Smooth muscle cell (in vitro differentiated cells): ENCODE measurements at regions not wholly inside any gene's neighbourhood (a gene's known extent, or its start where the extent isn't known, plus 50 kb on each side); places are given as distances from the start of the nearest gene placed in this dataset.

Experiments
- DNase-seq: peaks from one replicate; lab custom pipeline; 2025; ENCODE audit not compliant: unreplicated experiment; lab: John Stamatoyannopoulos, UW
- H2AFZ ChIP-seq: fragments of 200-600 bp; sonication (generic); 2 replicates; pipeline ENCODE4 v1.6.0; 2016; ENCODE audit warnings: antibody characterized with exemption, low read depth, mild to moderate bottlenecking
- H3F3A ChIP-seq: fragments of 200-600 bp; sonication (generic); 2 replicates; pipeline ENCODE4 v1.6.0; 2017; ENCODE audit warnings: antibody characterized with exemption, low read depth
- H3K27ac ChIP-seq: fragments of 200-600 bp; sonication (generic); 2 replicates; pipeline ENCODE4 v1.5.1; 2016; ENCODE audit warnings: low read depth, mild to moderate bottlenecking
- H3K27me3 ChIP-seq: fragments of 200-600 bp; sonication (generic); 2 replicates; pipeline ENCODE4 v1.6.1; 2016; ENCODE audit warnings: low read depth, mild to moderate bottlenecking
- H3K36me3 ChIP-seq: fragments of 200-600 bp; sonication (generic); 2 replicates; pipeline ENCODE4 v1.5.1; 2016; ENCODE audit warnings: low read depth
- H3K4me1 ChIP-seq: fragments of 200-600 bp; sonication (generic); 2 replicates; pipeline ENCODE4 v1.5.1; 2016; ENCODE audit warnings: low read depth
- H3K4me2 ChIP-seq: fragments of 200-600 bp; sonication (generic); 2 replicates; pipeline ENCODE4 v1.6.0; 2016; ENCODE audit warnings: mild to moderate bottlenecking
- H3K4me3 ChIP-seq: fragments of 200-600 bp; sonication (generic); 2 replicates; pipeline ENCODE4 v1.5.1; 2016; ENCODE audit warnings: mild to moderate bottlenecking
- H3K79me2 ChIP-seq: fragments of 200-600 bp; sonication (generic); 2 replicates; pipeline ENCODE4 v1.6.0; 2016; ENCODE audit warnings: low read depth, mild to moderate bottlenecking
- H3K9ac ChIP-seq: fragments of 200-600 bp; sonication (generic); 2 replicates; pipeline ENCODE4 v1.6.0; 2016; ENCODE audit warnings: low read depth
- H3K9me3 ChIP-seq: fragments of 200-600 bp; sonication (generic); replicated peaks from 2 replicates; pipeline ENCODE4 v1.5.1; 2016; ENCODE audit warnings: low read depth
- H4K20me1 ChIP-seq: fragments of 200-600 bp; sonication (generic); 2 replicates; pipeline ENCODE4 v1.6.0; 2016; ENCODE audit warnings: low read depth
- WGBS: methylation state at CpG from one replicate; pipeline ENCODE4 v1.1.7; 2016; ENCODE audit warnings: low lambda C conversion rate; 5-methylcytosine and 5-hydroxymethylcytosine counted together
- TF ChIP-seq, protein P1 (sequence below): fragments of 200-600 bp; sonication (generic); IDR thresholded peaks from 2 replicates; pipeline ENCODE4 v1.5.1; 2017; ENCODE audit warnings: borderline replicate concordance, mild to moderate bottlenecking, antibody characterized with exemption; ENCODE audit not compliant: insufficient read depth, poor library complexity, severe bottlenecking

DNA sequence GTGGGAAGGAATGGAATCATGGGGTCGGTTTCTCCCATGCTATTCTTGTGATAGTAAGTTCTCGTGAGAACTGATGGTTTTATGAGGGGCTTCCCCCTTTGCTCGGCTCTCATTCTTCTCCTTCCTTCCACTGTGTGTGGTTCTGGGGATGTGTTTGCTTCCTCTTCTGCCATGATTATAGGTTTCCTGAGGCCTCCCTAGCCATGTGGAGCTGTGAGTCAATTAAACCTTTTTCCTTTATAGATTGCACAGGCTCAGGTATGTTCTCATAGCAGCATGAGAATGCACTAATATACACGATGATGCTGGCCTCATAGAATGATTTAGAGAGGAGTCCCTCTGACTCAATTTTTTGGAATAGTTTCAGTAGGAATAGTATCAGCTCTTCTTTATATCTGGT lies 195.4 kb upstream of the IVNS1ABP start:
- TF ChIP-seq, protein P1, sequence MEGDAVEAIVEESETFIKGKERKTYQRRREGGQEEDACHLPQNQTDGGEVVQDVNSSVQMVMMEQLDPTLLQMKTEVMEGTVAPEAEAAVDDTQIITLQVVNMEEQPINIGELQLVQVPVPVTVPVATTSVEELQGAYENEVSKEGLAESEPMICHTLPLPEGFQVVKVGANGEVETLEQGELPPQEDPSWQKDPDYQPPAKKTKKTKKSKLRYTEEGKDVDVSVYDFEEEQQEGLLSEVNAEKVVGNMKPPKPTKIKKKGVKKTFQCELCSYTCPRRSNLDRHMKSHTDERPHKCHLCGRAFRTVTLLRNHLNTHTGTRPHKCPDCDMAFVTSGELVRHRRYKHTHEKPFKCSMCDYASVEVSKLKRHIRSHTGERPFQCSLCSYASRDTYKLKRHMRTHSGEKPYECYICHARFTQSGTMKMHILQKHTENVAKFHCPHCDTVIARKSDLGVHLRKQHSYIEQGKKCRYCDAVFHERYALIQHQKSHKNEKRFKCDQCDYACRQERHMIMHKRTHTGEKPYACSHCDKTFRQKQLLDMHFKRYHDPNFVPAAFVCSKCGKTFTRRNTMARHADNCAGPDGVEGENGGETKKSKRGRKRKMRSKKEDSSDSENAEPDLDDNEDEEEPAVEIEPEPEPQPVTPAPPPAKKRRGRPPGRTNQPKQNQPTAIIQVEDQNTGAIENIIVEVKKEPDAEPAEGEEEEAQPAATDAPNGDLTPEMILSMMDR = no peak
- Histone ChIP-seq H3K4me1 (no peaks in the 10 kb centered on the region), H3K36me3 (peaks cover 2% of the 10 kb centered on the region), H4K20me1 (no peaks in the 10 kb centered on the region), H3K9me3 (no peaks in the 10 kb centered on the region), H3K4me3 (no peak overlapping the region), H3K4me2 (no peak overlapping the region), H3K79me2 (no peaks in the 10 kb centered on the region), H3K27ac (no peak overlapping the region), H3K9ac (no peak overlapping the region), H2AFZ (no peak overlapping the region), H3K27me3 (no peaks in the 10 kb centered on the region), H3F3A (no peaks in the 10 kb centered on the region)
- 90% methylated on average over 4 of the region's 4 CpGs for WGBS
- no peak for DNase-seq

DNA sequence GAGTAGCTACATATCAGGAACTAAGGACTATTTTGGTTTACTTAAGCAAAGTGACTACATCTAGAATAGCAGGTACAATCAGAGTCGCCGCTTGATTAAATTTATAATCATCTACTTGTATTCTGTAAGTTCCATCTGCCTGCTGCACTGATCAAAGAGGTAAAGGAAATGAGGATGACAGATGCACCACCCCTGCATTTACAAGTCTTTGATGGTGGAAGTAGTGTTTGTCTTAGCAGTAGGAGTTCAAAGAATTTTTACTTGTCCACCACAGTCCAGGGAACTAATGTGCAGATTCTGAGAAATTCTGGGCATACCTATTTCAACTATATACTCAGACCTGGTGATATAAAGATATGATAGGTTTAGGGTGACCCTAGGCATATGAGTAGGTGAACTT lies 184.1 kb upstream of the IVNS1ABP start:
- Histone ChIP-seq H3K79me2 (no peaks in the 10 kb centered on the region), H2AFZ (no peak overlapping the region), H3K27me3 (no peaks in the 10 kb centered on the region), H3K27ac (peak overlapping the region; percentile 92), H3K4me2 (peak overlapping the region; percentile 68), H3K9me3 (no peaks in the 10 kb centered on the region), H3F3A (peaks cover 12% of the 10 kb centered on the region), H4K20me1 (no peaks in the 10 kb centered on the region), H3K4me3 (no peak overlapping the region), H3K4me1 (no peaks in the 10 kb centered on the region), H3K36me3 (peaks cover under 1% of the 10 kb centered on the region), H3K9ac (no peak overlapping the region)
- WGBS = 97% methylated on average over 2 of the region's 2 CpGs
- TF ChIP-seq, protein P1 = no peak
- no peak for DNase-seq

DNA sequence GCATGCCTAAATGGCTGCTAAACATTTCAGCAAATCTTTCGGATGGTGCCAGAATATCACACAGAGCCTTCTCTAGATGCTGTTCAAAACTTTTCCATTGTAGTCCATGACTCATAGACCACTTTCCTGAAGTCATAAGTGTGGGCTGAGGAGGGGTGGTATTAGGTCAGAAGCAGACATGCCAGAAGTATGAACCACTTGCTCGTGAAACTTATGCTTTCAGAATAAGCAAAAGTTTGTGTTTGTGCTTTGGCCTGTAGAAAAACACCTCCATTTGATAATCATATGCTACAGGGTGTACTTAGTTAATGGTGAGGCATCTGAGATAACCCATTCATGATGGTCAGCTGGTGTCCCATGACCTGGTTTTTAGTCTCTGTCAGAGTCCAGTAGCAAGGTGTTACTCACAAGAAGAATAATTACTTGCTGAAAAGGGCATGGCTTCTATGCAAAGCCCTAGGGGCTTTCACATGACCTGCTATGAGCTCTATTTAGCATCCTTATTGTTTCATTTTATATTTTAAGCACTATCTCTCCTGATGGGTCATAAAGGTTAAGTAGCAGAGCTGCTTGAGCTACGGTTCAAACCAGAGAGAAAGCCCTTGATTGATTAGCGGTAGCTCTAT lies 183.1 kb upstream of the IVNS1ABP start:
- Histone ChIP-seq H3K4me3 (no peak overlapping the region), H3F3A (peaks cover 12% of the 10 kb centered on the region), H3K4me1 (no peaks in the 10 kb centered on the region), H3K4me2 (peak overlapping the region; percentile 68), H3K27me3 (no peaks in the 10 kb centered on the region), H3K9ac (peak overlapping the region; percentile 64), H3K9me3 (no peaks in the 10 kb centered on the region), H3K27ac (peak overlapping the region; percentile 92), H4K20me1 (no peaks in the 10 kb centered on the region), H3K36me3 (no peaks in the 10 kb centered on the region), H2AFZ (peak overlapping the region; percentile 23), H3K79me2 (no peaks in the 10 kb centered on the region)
- no peak for DNase-seq
- TF ChIP-seq, protein P1 = no peak
- WGBS = 41% methylated on average over 4 of the region's 4 CpGs

DNA sequence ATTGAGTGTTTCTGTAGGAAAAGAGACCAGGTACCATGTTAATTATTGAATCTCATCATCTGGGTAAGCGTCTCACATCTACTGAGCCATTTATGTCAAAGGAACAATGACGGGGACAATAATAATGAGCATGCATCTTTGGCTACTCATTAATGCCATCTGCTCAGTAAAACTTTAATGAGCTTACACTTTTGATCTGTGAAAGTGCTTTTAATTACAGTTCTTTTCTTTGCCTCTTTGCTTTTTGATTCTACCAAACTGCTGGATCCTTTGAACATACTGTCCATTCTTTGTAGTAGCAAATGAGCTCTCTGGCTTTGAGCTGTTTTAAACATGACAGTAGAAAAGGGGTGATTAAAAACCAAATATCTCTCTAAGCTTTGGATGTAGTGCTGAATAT lies 181.2 kb upstream of the IVNS1ABP start:
- Histone ChIP-seq H3K4me3 (no peak overlapping the region), H3K27ac (no peak overlapping the region), H3K4me2 (no peak overlapping the region), H3K27me3 (no peaks in the 10 kb centered on the region), H2AFZ (no peak overlapping the region), H3K9ac (no peak overlapping the region), H3K9me3 (no peaks in the 10 kb centered on the region), H3F3A (peaks cover 12% of the 10 kb centered on the region), H3K36me3 (no peaks in the 10 kb centered on the region), H4K20me1 (no peaks in the 10 kb centered on the region), H3K79me2 (no peaks in the 10 kb centered on the region), H3K4me1 (no peaks in the 10 kb centered on the region)
- TF ChIP-seq, protein P1 = no peak
- 96% methylated on average over 2 of the region's 2 CpGs for WGBS
- DNase-seq = no peak
